Keratinocyte (primary cell): ENCODE measurements at regions not wholly inside any gene's neighbourhood (a gene's known extent, or its start where the extent isn't known, plus 50 kb on each side); places are given as distances from the start of the nearest gene placed in this dataset.

ENCODE experiments used
- DNase-seq: peaks from one replicate; pipeline ENCODE4 v3.0.0-alpha.2; 2011; ENCODE audit warnings: low read depth, missing footprints, low spot score
- FAIRE-seq: peaks from 2 replicates; lab custom pipeline; 2011; peaks lifted over from hg19 to GRCh38; lab: Jason Lieb, UNC
- H2AFZ ChIP-seq: 2 replicates; pipeline ENCODE4 v1.6.0; 2012; ENCODE audit warnings: low read length, control low read depth, inconsistent platforms; ENCODE audit not compliant: control insufficient read depth
- H3K27ac ChIP-seq: 2 replicates; pipeline ENCODE4 v1.5.1; 2011; ENCODE audit warnings: low read length; ENCODE audit not compliant: control insufficient read depth, insufficient read depth
- H3K27me3 ChIP-seq: 3 replicates; pipeline ENCODE4 v1.6.0; 2011; ENCODE audit warnings: low read length; ENCODE audit not compliant: control insufficient read depth, insufficient read depth; ENCODE audit errors: extremely low read depth
- H3K36me3 ChIP-seq, 2 experiments: 2 replicates in 1 of 2; 3 replicates in 1 of 2; pipeline ENCODE4 v1.5.1; 2011; ENCODE audit warnings: low read length in 2 of 2, mild to moderate bottlenecking in 1 of 2; ENCODE audit not compliant: control insufficient read depth in 2 of 2, insufficient read depth in 2 of 2; ENCODE audit errors: extremely low read depth in 1 of 2
- H3K4me1 ChIP-seq: 3 replicates; pipeline ENCODE4 v1.5.1; 2011; ENCODE audit warnings: low read length; ENCODE audit not compliant: control insufficient read depth, insufficient read depth; ENCODE audit errors: extremely low read depth
- H3K4me2 ChIP-seq: 3 replicates; pipeline ENCODE4 v1.6.0; 2011; ENCODE audit warnings: low read depth, low read length; ENCODE audit not compliant: control insufficient read depth, insufficient read depth; ENCODE audit errors: extremely low read depth
- H3K4me3 ChIP-seq, 3 experiments: fragments of 200-600 bp in 1 of 3; sonication (generic) in 1 of 3; 2 replicates in 2 of 3; 3 replicates in 1 of 3; pipeline ENCODE4 v1.5.1; 2011 to 2016; ENCODE audit warnings: low read length in 3 of 3, mild to moderate bottlenecking in 3 of 3, control low read depth in 2 of 3, inconsistent platforms in 1 of 3, low read depth in 1 of 3, mixed read lengths in 1 of 3, mixed run types in 1 of 3, moderate library complexity in 1 of 3; ENCODE audit not compliant: control insufficient read depth in 2 of 3, insufficient read depth in 2 of 3; ENCODE audit errors: extremely low read depth in 1 of 3
- H3K79me2 ChIP-seq: 2 replicates; pipeline ENCODE4 v1.6.0; 2012; ENCODE audit warnings: low read length; ENCODE audit not compliant: control insufficient read depth, insufficient read depth
- H3K9ac ChIP-seq: 3 replicates; pipeline ENCODE4 v1.6.0; 2011; ENCODE audit warnings: low read length; ENCODE audit not compliant: control insufficient read depth, insufficient read depth; ENCODE audit errors: extremely low read depth
- H3K9me1 ChIP-seq: 3 replicates; pipeline ENCODE4 v1.6.0; 2011; ENCODE audit warnings: low read length; ENCODE audit not compliant: control insufficient read depth, insufficient read depth; ENCODE audit errors: extremely low read depth
- H3K9me3 ChIP-seq: 2 replicates; pipeline ENCODE4 v1.5.1; 2012; ENCODE audit warnings: low read depth, low read length; ENCODE audit not compliant: control insufficient read depth
- H4K20me1 ChIP-seq: 3 replicates; pipeline ENCODE4 v1.6.0; 2011; ENCODE audit warnings: low read length; ENCODE audit not compliant: control insufficient read depth, insufficient read depth; ENCODE audit errors: extremely low read depth
- EZH2 ChIP-seq: IDR thresholded peaks from one replicate; pipeline ENCODE4 v1.6.1; 2012; ENCODE audit warnings: inconsistent platforms, mild to moderate bottlenecking, low read length, moderate library complexity
- dilution Hi-C: fragments of 300-500 bp; cut with MboI; formaldehyde crosslinking; loops from one replicate; pipeline ENCODE4 v1.7.0; 2020; ENCODE audit warnings: low sequenced_read_pairs; ENCODE audit not compliant: extremely low pct_ligation_motif_present
- TF ChIP-seq, protein P1 (sequence below), 3 experiments: IDR thresholded peaks in 1 of 3; conservative IDR thresholded peaks in 1 of 3; optimal IDR thresholded peaks in 1 of 3; 2 replicates in 2 of 3; 3 replicates in 1 of 3; pipeline versions ENCODE3 to v1.5.1; 2011; ENCODE audit warnings: low read length in 3 of 3, mild to moderate bottlenecking in 3 of 3, moderate library complexity in 2 of 3, control low read depth in 1 of 3, inconsistent platforms in 1 of 3; ENCODE audit not compliant: insufficient read depth in 2 of 3; ENCODE audit errors: extremely low read depth in 1 of 3

DNA sequence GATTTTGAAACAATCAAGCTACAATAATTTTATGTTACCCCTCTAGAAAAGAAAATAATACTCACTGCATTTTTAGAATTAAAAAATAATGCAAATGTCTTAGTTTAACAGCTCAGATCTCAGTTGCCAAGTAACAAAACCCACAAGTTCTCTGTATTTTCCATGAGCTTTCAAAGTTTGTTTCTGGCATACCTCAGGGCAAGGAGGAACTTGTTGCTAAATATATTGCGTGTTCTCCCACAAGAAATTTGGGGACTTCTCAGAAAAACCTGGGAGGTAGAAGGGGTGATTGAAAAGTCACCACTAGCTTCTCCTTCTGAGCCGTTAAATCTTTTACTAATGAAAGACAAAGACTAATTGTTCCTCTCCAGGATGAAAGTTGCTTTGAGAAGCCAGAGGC lies 236.8 kb upstream of the MARCKS start:
- Histone ChIP-seq H3K36me3 (no peaks in the 10 kb centered on the region), H3K9me1 (no peaks in the 10 kb centered on the region), H3K79me2 (no peaks in the 10 kb centered on the region), H3K9me3 (no peaks in the 10 kb centered on the region), H2AFZ (no peak overlapping the region), H3K27me3 (no peaks in the 10 kb centered on the region), H3K27ac (no peak overlapping the region), H4K20me1 (no peaks in the 10 kb centered on the region), H3K4me2 (no peak overlapping the region), H3K4me1 (no peaks in the 10 kb centered on the region), H3K4me3 (no peak overlapping the region), H3K9ac (no peak overlapping the region)
- FAIRE-seq (no peak), DNase-seq (no peak)
- no peak for TF ChIP-seq EZH2
- TF ChIP-seq, protein P1, sequence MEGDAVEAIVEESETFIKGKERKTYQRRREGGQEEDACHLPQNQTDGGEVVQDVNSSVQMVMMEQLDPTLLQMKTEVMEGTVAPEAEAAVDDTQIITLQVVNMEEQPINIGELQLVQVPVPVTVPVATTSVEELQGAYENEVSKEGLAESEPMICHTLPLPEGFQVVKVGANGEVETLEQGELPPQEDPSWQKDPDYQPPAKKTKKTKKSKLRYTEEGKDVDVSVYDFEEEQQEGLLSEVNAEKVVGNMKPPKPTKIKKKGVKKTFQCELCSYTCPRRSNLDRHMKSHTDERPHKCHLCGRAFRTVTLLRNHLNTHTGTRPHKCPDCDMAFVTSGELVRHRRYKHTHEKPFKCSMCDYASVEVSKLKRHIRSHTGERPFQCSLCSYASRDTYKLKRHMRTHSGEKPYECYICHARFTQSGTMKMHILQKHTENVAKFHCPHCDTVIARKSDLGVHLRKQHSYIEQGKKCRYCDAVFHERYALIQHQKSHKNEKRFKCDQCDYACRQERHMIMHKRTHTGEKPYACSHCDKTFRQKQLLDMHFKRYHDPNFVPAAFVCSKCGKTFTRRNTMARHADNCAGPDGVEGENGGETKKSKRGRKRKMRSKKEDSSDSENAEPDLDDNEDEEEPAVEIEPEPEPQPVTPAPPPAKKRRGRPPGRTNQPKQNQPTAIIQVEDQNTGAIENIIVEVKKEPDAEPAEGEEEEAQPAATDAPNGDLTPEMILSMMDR (optimal IDR thresholded peaks at IDR 0.05 in 1 of 3, IDR thresholded peaks at IDR 0.05 in 1 of 3, conservative IDR thresholded peaks at IDR 0.05 in 1 of 3; ENCODE audit: extremely low read depth in 1 of 3, insufficient read depth in 2 of 3, low read length in 3 of 3): no peak
- dilution Hi-C loops: no loop called here

DNA sequence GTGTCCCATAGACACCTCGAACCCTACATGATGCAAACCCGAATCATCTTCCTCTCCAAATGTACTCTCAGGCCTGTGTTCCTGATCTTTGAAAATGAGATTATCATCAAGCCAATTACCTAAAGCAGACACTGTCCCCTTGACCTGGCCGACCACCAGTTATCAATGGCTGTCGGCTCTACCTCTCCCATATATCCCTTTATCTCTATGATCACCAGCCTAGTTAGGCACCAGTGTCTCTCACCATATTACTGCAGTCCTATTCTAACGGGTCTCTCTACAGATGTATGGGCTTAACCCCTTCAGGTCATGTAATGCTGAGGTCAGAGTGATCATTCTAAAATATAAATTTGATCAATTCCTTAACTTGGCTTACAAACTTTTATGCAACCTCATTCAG lies 234.9 kb upstream of the MARCKS start:
- Histone ChIP-seq H3K4me3 (no peak overlapping the region), H3K4me1 (no peaks in the 10 kb centered on the region), H3K27me3 (no peaks in the 10 kb centered on the region), H3K9me3 (no peaks in the 10 kb centered on the region), H3K4me2 (no peak overlapping the region), H2AFZ (no peak overlapping the region), H3K27ac (no peak overlapping the region), H3K9ac (no peak overlapping the region), H3K36me3 (no peaks in the 10 kb centered on the region), H4K20me1 (no peaks in the 10 kb centered on the region), H3K9me1 (no peaks in the 10 kb centered on the region), H3K79me2 (no peaks in the 10 kb centered on the region)
- DNase-seq (no peak), FAIRE-seq (no peak)
- dilution Hi-C loops: no loop called here
- TF ChIP-seq, protein P1 (optimal IDR thresholded peaks at IDR 0.05 in 1 of 3, IDR thresholded peaks at IDR 0.05 in 1 of 3, conservative IDR thresholded peaks at IDR 0.05 in 1 of 3; ENCODE audit: extremely low read depth in 1 of 3, insufficient read depth in 2 of 3, low read length in 3 of 3): no peak
- no peak for TF ChIP-seq EZH2
